CD4-positive, alpha-beta T cell treated with Interferon alpha-2 for 1 hour (primary cell): ENCODE measurements at regions not wholly inside any gene's neighbourhood (a gene's known extent, or its start where the extent isn't known, plus 50 kb on each side); places are given as distances from the start of the nearest gene placed in this dataset.
"Not testable (repeated sequence)": the region's sequence is repeated elsewhere in the genome, so short reads cannot be mapped to it uniquely, and the experiment has no call there.

ENCODE experiments used
- DNase-seq, 2 donors: peaks; one replicate each; pipeline ENCODE4 v3.0.0-alpha.2; 2020 to 2022

DNA sequence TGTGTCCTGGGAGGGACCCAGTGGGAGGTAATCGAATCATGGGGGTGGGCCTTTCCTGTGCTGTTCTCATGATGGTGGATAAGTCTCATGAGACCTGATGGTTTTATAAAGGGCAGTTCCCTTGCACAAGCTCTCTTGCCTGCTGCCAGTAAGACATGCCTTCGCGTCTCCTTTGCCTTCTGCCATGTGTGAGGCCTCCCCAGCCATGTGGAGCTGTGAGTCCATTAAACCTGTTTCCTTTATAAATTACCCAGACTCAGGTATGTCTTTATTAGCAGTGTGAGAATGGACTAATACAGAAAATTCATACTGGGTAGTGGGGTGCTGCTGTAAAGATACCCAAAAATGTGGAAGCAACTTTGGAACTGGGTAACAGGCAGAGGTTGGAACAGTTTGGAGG lies 300.0 kb upstream of the ZFP42 start:
- DNase-seq: not testable (repeated sequence)

DNA sequence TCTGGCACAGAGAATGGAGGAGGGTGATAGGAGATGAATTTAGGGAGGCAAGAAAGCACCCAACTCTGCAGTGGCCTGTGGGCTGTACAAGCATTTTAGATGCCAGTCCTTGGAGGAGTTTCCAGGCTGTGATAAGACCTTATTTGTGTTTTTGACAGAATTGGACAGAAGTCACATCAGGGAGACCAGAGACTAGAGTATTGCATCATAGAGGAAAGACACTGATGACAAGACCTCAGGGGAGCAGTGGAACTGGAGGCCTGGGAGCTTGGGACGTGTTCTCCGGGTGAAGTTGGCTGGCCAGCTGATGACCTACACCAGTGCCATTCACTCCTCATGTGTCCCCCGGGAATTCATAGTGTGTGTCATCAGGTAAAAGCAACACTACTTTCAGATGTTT lies 284.0 kb upstream of the ZFP42 start:
- no peak for DNase-seq

DNA sequence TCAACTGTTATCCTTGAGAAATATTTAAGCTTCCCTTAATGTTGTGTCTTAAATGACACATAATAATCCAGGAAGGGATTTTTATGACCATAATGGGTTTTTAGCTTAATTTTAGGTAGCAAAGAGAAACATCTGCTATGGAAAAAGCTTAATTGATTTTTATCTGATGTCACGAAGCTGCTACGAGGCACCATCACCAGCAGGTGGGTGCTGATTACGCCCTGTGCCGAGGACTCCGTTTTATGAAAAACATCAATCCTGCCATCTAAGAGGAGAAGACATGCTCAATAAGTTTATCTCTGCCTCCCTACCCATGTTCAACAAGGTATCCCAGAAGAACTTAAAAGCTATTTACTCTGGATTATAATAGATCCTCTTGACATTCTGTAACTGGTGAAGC lies 280.6 kb upstream of the ZFP42 start:
- DNase-seq: no peak

DNA sequence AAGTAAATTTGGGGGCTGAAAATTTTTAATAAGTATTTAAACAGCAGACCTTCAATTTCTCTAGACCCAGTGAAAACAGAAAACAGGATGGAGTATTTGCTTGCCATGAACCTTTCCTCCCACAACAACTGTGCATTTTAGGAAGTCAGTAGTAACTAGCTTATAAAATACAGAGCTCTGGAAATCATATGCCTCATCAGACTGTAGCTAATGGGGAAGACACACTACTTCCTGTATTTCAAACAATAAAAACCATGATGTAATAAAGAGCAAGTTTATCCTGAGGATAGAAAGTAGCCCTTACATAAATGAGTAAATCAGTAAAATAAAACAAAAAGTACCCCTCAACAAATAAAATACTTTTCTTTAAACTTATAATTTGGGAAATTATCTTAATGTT lies 280.1 kb upstream of the ZFP42 start:
- no peak for DNase-seq

DNA sequence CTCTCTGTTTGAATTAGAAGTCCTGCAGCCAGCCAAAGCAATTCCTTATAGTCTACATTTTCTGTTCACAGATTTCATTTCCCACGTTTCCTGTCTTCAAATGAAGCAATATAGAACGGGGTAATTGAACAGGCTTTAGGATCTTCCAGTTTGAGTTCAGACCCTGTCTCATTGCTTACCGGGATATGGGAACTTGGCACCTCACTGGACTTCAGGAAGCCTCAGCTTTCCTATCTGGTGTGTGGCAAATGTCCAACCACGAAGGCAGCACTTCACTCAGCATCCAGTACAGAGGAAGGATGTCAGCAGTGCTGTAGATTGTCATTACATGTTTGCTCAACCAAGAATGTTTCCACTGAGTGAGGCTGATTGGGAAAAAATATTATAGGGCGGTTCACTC lies 271.1 kb upstream of the ZFP42 start:
- DNase-seq: no peak

DNA sequence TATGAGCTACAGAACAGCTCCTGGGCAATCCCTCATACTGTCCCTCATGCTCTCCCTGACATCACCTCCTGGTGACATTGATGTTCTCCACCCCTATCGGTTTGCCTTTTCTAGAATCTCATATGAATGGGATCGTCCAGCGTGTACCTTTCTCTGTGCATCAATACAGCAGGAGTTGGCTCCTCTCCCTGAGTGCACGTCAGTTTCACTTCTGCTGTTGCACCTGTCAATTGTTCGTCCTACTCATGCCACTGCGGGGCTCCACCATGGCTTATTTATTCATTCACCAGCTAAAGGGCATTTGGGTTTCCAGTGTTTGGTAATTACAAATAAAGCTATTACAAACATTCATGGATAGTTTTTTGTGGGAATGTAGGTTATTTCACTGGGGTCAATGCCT lies 269.1 kb upstream of the ZFP42 start:
- DNase-seq: no peak

DNA sequence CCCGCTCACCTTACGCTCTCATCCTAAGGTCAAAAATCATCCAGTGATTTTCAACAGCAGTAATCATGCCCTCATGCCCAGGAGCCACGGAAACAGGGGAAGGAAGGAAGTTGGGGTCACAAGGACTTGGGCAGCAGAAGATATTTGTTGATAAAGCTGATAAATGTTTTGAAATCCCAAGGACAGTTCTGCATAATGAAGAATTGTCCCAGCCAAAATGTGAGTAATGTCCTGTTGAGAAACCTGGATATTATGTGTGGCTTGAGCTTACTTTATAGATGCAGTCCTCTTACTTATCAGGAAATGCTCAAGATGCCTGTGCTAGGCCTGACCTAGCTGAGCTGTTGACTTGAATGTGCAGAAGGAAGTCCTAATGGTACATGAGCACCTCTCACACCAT lies 263.0 kb upstream of the ZFP42 start:
- DNase-seq: no peak

DNA sequence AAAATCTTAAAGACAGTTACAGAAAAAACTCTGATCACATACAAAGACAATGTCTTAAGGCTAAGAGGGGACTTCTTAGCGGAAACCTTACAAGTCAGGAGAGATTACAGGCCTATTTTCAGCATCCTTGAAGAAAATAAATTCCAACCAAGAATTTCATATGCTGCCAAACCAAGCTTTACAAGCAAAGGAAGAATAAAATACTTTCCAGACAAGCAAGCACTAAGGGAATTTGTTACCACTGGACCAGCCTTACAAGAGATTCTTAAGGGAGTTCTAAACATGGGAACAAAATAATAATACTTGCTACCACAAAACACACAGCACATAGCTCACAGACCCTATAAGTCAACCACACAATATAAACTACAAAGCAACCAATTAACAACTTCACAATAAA lies 255.8 kb upstream of the ZFP42 start:
- DNase-seq: no peak

DNA sequence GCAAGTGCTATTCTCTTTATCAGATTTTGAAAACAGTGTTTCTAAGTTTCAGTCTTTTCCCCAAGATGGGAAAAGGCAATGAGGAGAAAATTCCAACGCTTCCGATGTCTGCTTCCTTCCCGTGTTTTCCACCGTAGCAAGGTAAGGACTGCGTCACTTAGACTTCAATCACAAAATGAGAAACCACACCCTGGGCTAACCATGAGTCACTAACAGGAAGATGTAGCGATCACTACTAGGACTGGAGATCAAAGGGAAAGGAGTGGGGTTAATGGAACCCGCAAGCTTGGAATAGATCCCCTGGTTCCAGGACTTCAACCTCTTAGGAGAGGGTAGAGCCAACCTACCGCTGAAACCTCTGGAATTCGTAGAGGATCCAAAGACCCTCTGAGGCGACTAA lies 250.7 kb upstream of the ZFP42 start:
- DNase-seq: no peak

DNA sequence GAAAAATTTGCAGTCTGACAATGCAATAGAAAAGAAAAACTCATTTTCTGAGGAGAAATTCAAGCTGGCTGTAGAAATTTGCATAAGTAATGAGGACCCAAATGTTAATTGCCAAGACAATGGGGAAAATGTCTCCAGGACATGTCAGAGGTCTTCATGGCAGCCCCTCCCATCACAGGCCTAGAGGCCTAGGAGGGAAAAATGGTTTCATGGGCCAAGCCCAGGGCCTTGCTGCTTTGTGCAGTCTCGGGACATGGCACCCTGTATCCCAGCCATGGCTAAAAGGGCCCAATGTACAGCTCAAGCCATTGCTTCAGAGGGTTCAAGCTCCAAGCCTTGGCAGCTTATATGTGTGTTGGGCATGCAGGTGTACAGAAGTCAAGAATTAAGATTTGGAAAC lies 244.9 kb upstream of the ZFP42 start:
- not testable (repeated sequence) for DNase-seq

DNA sequence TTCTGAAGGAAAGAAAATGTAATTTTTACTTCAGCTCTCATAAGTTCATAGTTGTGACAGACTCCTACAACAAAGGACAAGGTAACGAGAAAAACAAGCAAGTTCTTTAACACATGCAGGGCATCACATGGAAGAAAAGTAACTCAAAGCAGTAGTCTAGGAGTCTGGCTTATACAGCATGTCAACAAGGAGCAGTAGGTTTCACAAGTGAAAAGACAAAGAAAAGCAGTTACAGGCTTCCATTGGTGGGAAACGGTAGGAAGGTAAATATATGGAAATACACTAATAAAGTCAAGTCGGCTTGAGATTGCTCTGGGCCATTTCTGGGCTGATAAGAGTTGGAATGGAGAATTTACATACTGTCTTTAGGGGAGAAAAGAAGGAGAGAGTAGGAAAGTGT lies 228.4 kb upstream of the ZFP42 start:
- no peak for DNase-seq

DNA sequence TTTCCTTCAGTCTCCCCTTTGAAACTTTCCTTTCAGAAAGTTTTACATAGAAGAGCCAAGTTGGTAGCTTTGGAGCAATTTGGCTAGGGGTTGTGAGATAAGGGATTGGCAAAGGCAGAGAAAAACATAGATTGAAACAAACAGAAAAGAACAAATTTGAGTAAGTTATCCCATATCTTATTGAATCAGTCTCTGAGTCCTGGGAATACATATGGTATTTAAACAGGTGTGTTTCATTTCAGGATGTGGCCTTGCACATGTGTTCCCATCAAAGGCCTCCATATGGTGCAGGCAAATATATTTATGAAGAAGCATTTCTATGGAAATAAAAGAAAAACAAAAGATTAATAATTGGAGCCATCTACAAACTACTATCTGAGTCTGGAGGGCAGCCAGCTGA lies 227.9 kb upstream of the ZFP42 start:
- no peak for DNase-seq

DNA sequence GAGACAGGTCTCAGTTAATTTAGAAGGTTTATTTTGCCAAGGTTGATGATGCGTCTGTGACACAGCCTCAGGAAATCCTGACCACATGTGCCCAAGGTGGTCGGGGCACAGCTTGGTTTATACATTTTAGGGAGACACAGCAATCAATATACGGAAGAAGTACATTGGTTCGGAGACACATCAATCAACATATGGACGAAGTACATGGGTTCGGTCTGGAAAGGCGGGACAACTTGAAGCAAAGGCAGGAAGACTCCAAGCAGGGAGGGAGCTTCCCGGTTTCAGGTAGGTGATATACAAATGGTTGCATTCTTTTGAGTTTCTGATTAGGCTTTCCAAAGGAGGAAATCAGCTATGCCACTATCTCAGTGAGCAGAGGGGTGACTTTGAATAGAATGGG lies 225.2 kb upstream of the ZFP42 start:
- no peak for DNase-seq

DNA sequence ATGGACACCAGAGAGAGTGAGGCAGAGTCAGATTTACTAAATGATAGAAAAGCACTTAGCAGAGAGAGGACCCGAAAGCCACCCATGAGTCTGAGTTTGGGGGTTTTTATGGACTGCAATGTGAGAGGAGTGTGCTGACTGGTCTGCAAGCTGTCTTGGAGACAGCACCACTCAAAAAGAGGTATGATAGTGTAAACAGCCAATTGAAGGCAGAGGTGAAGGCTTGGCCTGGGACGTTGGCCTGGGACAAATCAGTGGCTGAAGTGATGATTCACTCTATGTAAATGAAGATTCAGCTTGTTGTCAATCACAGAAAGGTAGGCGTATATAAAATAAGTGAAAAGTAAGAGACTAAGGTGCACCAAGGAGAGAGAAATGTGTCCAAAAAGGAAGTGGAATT lies 217.6 kb upstream of the ZFP42 start:
- no peak for DNase-seq

DNA sequence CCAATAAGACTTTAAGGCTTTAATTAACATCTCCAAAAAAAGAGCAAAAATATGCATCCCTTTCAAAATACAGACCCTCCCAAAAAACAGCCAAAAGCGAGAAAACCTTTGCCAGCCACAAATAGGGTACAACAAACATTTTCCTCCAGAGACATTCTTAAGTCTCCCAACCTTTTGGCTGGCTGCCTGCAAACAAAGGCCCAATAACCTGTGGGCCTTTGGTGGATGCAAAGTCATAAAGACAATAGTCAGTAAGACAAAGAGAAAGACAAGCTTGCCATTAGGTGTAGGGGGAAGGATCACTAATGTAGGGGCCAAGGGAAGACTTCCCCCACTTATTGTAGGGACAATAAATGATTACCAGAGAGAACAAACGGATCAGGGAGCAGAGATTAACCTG lies 215.5 kb upstream of the ZFP42 start:
- no peak for DNase-seq

DNA sequence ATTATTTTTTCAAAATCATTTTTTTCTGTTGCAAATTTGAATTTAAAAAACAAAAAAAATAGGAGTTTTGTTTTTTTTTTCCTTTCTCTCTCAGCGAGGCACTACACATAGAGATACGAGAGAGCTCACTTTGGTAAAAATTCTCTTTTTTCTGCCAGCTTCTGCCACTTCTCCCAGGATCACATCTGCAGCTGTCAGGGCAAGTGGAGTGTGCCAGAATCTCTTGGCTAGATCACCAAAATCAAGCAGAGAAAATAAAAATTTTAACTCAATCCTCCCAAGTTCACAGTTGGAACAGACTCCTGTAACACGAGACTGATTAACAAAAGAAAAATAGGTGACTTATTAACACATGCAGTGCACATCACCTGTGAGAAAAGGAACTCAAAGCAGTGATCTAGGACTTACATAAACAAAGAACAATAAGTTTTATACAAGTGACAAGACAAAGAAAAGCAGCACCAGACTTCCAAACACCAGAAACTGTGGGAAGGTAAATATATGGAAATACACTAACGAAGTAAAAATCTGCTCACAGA lies 213.2 kb upstream of the ZFP42 start:
- no peak for DNase-seq

DNA sequence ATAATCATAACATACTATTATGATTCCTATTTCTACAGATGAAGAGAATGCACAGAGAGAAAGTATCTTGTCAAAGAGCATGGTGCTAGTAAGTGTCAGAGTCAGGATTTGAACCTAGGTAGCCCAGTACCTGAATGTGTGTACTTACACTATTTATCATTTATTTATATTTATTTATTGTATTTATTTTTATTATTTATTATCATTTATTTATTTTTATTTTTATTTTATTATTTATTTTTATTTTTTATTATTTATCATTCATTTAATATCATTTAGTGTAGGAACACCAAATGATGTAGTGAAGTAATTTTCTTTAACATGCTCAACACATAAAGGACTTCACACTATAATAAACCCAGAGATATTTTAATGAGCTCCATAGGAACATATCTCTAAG lies 209.4 kb upstream of the ZFP42 start:
- no peak for DNase-seq

DNA sequence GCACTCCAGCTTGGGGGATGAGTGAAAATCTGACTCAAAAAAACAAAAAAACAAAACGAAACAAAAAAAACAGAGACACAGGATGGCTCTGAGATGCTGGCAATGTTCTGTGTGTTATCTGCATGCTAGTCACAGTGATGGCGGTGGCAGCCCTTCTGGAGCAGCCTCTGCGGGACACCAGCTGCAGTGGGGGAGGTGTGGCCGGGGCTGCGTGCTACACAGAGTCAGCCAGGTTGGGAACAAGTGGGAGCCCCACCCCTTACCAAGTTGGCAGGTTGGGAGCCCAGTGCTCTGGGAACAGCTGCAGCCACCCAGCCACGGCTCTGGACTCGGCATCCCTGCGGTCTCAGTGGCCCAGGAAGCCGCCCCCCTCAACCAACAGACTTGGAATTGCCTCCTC lies 206.5 kb upstream of the ZFP42 start:
- no peak for DNase-seq

DNA sequence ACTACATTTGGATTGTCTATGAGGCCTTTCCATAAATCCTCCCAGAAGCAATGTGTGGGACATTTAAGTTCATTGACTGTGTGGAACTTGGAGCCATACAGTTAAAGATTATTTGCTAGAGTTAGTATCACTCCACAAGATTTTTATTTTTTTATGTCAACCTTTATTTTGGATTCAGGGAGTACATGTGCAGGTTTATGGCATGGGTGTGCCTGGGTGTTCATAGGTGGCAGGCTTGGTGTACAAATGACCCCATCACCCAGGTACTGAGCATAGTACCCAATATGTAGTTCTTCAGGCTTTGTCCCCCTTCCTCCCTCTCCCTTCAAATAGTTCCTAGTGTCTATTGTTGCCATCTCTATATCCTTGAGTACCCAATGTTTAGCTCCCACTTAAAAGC lies 199.8 kb upstream of the ZFP42 start:
- DNase-seq: no peak

DNA sequence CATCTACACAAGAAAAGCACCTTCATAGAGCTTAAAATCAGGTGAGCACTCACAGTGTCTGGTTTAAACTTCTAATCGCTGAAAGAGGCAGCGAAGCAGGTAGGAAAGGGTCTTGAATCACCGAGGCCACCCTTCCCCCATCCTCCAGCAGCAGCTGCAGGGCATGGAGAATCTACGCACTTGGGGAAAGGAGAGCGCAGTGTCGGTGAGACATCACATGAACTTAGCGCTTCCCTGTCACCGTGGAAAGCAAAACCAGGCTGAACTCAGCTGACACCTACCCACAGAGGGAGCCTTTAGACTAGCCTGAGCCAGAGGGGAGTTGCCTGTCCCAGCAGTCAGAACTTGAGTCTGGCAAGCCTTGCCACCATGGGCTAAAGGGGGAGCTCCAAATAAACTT lies 197.2 kb upstream of the ZFP42 start:
- no peak for DNase-seq

DNA sequence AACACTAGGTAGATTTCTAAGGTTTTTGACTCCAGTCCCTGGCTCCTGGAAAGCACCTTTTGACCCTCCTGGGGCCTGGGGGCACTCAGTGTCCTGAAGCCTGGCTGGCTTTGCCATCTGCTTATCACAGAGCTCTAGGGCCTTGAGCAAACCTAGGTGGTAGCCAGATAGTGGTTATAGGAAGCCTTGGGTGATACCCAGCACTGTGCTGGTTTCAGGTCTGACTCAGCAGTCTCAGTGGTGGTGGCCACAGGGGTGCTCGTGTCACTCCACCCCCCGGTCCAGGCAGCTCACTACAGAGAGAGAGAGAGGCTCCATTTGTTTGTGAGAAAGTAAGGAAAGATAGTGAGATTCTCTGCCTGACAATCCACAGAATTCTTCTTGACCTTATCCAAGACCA lies 195.8 kb upstream of the ZFP42 start:
- no peak for DNase-seq

DNA sequence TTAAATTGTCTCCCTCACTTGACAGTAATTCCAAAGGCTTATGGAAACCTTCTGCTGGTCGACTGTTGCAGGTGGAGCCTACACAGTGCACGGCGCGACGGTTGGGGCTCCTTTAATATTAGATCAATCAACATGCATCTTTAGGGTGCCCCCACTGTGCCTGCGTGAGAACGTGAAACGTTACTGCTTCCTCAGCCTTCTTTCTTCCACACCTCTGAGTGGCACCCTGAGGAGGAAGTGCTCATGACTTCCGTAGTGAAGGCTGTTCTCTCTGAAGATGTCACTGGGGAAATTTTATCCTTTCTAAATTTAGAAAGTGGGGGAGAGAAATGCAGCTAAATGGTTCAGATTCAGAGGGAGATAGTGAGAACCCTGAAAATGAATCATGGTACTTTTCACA lies 184.0 kb upstream of the ZFP42 start:
- DNase-seq: no peak

DNA sequence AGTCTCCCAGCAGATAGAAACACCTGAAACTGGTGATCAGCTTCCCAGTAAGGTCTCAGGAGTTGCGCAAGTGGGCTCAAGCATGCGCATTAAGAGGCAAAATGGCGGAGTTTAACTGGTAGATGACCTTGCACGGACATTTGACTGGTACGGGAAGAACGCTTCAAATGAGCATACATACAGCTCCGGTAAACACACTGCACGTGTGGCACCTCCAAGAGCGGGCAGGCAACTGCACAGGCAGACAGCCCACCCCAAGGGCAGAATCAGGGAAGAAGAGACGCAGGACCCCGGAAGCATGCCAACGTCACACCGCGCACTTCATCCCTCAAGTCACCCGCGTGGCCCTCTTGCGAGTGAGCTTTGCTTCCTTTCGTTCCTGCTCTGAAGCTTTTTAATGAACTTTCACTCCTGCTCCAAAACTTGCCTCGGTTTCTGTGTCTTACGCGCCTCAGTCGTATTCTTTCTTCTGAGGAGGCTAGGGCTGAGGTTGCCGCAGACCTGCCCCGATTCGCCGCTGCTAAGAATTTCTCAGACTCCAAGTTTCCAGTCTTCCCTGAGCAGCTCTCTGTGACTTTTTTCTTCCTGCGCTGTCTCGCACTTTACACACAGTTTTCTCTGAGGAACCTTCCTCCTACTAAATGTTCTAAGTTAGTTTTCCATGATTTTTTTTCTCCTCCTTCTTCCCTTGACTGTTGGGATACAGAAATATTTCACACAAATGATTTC lies 180.7 kb upstream of the ZFP42 start:
- no peak for DNase-seq

DNA sequence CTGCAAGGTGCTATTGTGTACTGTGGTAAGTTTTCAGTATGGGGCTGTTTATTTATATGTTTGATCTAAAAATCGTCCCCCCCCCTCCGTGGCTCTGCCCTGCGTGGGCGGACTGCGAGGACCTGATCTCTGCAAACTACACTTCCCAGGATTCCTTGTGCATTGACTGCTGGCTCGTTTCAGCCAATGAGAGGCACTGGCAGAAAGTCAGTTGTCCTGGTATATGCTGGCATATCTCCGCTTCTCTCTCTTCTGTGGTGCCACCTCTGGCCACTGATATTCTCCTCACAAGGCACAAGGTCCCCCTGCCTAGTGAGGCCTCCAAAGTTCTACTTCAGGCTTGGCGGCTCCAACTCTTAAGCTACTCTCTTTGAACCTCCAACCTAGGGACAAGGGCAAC lies 168.8 kb upstream of the ZFP42 start:
- DNase-seq: no peak

DNA sequence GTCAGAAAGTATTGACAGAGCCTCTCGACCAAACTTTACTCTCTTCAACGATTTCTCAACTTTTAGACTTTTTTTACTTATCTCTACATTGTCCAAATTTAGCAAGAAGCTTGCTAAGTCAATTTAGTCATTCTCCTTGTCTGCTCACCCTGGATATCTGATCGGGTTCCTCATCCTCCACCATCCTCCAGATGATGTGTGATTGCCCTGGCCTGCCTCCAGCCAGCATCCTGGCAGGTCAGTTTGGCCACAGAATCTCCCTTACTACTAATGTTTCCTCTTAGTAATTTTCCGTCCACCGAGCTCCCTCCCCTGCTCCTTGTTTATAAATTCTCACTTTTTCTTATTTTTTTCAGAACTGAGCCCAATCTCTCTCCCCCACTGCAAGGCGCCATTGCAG lies 167.9 kb upstream of the ZFP42 start:
- no peak for DNase-seq

DNA sequence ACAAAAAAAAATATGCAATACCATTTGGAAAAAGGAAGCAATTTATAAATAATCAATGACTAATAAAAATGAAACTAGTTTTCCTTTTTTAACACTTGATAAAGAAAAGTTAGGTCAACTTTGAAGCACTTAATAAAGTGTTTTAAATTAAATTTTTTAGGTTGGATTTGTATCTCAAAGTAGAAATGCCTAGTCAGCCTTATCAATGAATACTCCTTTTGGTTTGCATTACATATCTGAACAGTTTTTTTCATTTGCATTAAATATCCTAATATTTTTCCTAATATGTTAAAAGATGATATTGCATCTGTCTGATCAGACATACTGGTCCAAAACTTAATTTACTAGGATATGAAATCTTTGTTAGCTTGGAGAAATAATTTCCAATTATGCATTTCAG lies 155.8 kb upstream of the ZFP42 start:
- DNase-seq: no peak
